ENCODE measurements at regions not wholly inside any gene's neighbourhood (a gene's known extent, or its start where the extent isn't known, plus 50 kb on each side); places are given as distances from the start of the nearest gene placed in this dataset.

DNA sequence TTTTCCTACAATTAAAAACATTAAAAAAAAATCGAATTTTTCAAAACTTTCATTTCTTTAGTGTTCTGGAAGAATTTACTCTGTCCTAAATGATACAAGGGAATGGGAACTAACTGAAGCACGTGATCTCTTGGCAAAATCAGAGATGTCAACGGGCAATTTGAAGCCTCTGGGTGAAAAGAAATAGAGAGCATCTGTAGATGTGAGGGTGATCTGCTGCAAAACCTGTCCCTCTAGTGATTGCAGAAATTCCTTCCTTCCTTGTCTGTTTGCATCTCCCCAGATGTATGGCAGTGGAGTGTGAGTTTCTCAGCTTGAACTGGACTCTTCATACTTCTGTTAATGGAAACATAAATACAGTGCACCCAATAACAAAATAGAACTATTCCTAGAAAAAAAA, 100.5 kb upstream of the S1PR1 start:
- H2AK5ac ChIP-seq (ENCODE audit: low read depth, low read length), result no peak overlapping the region
- H4K91ac ChIP-seq (ENCODE audit: low read depth, low read length, poor library complexity), result no peak overlapping the region
- no peak overlapping the region for H3K27ac ChIP-seq (replicated peaks; ENCODE audit: low read length)
- no peak overlapping the region for H2BK12ac ChIP-seq (ENCODE audit: low read length)
- WGBS, 2 donors (ENCODE audit: extremely low coverage in 2 of 2, insufficient read length in 2 of 2, insufficient replicate concordance in 1 of 2), result no CpG with 5 or more reads among the region's 3 CpGs
- no peak overlapping the region for H3K4me2 ChIP-seq (ENCODE audit: insufficient read depth, low read length, poor library complexity, severe bottlenecking)
- no peaks in the 10 kb centered on the region for H3K9me3 ChIP-seq (replicated peaks in 1 of 2; ENCODE audit: control insufficient read depth in 2 of 2, insufficient read depth in 1 of 2, low read depth in 1 of 2, low read length in 2 of 2)
- H3K4me1 ChIP-seq (ENCODE audit: control insufficient read depth in 2 of 2, insufficient read depth in 1 of 2, low read depth in 1 of 2, low read length in 2 of 2), result peaks cover under 1 to 9% of the 10 kb centered on the region in 2 donors
- H3K23ac ChIP-seq (ENCODE audit: low read depth, low read length, poor library complexity), result no peak overlapping the region
- H3K9ac ChIP-seq (ENCODE audit: low read depth, low read length, poor library complexity), result no peak overlapping the region
- H3K36me3 ChIP-seq (replicated peaks in 1 of 2; ENCODE audit: control insufficient read depth in 2 of 2, insufficient read depth in 2 of 2, low read length in 2 of 2), result no peaks in the 10 kb centered on the region
- H3K4ac ChIP-seq (ENCODE audit: low read length), result no peak overlapping the region
- H3K4me3 ChIP-seq (ENCODE audit: low read length in 2 of 2), result no peak overlapping the region
- no peaks in the 10 kb centered on the region for H3K79me1 ChIP-seq (ENCODE audit: low read depth, low read length)
- no peaks in the 10 kb centered on the region for H3K27me3 ChIP-seq (ENCODE audit: control insufficient read depth in 3 of 3, insufficient read depth in 3 of 3, low read depth in 1 of 3, low read length in 3 of 3)
- no peak for DNase-seq (ENCODE audit: low spot score)
- H4K8ac ChIP-seq (ENCODE audit: low read depth, low read length), result no peak overlapping the region
- no peak overlapping the region for H2BK15ac ChIP-seq (ENCODE audit: low read length)
- no peak overlapping the region for H2BK5ac ChIP-seq (ENCODE audit: low read length)
- no peak overlapping the region for H3K18ac ChIP-seq (ENCODE audit: low read length)
- H2BK120ac ChIP-seq (ENCODE audit: low read depth, low read length), result no peak overlapping the region
- H2AFZ ChIP-seq (ENCODE audit: low read length), result peak overlapping the region; percentile 65
- H3K14ac ChIP-seq (ENCODE audit: low read length), result no peak overlapping the region

DNA sequence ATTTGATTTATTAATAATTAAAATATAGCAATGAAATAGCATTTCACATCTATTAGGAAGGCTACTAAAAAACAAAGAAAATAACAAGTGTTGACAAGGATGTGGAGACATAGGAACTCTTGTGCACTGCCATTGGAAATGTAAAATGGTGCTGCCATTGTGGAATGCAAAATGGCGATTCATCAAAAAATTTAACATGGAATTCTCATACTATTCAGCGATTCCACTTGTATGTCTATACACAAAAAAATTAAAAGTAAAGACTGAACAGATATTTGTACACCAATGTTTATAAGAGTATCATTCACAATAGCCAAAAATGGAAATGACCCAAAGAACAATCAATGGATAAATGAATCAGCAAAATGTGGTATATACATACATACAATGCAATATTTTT, 101.3 kb upstream of the S1PR1 start:
- H2AFZ ChIP-seq (ENCODE audit: low read length), result no peak overlapping the region
- no peak overlapping the region for H3K4me2 ChIP-seq (ENCODE audit: insufficient read depth, low read length, poor library complexity, severe bottlenecking)
- peaks cover 2 to 9% of the 10 kb centered on the region in 2 donors for H3K4me1 ChIP-seq (ENCODE audit: control insufficient read depth in 2 of 2, insufficient read depth in 1 of 2, low read depth in 1 of 2, low read length in 2 of 2)
- no peaks in the 10 kb centered on the region for H3K9me3 ChIP-seq (replicated peaks in 1 of 2; ENCODE audit: control insufficient read depth in 2 of 2, insufficient read depth in 1 of 2, low read depth in 1 of 2, low read length in 2 of 2)
- no peak overlapping the region for H3K9ac ChIP-seq (ENCODE audit: low read depth, low read length, poor library complexity)
- H3K18ac ChIP-seq (ENCODE audit: low read length), result no peak overlapping the region
- no peak overlapping the region for H3K4ac ChIP-seq (ENCODE audit: low read length)
- no peak overlapping the region for H4K91ac ChIP-seq (ENCODE audit: low read depth, low read length, poor library complexity)
- DNase-seq (ENCODE audit: low spot score), result no peak
- no peak overlapping the region for H2BK120ac ChIP-seq (ENCODE audit: low read depth, low read length)
- no peak overlapping the region for H4K8ac ChIP-seq (ENCODE audit: low read depth, low read length)
- H3K27me3 ChIP-seq (ENCODE audit: control insufficient read depth in 3 of 3, insufficient read depth in 3 of 3, low read depth in 1 of 3, low read length in 3 of 3), result no peaks in the 10 kb centered on the region
- H3K23ac ChIP-seq (ENCODE audit: low read depth, low read length, poor library complexity), result no peak overlapping the region
- H3K36me3 ChIP-seq (replicated peaks in 1 of 2; ENCODE audit: control insufficient read depth in 2 of 2, insufficient read depth in 2 of 2, low read length in 2 of 2), result no peaks in the 10 kb centered on the region
- no peak overlapping the region for H2BK5ac ChIP-seq (ENCODE audit: low read length)
- no peak overlapping the region for H2AK5ac ChIP-seq (ENCODE audit: low read depth, low read length)
- H3K27ac ChIP-seq (replicated peaks; ENCODE audit: low read length), result no peak overlapping the region
- WGBS, 2 donors (ENCODE audit: extremely low coverage in 2 of 2, insufficient read length in 2 of 2, insufficient replicate concordance in 1 of 2), result no CpG with 5 or more reads among the region's 2 CpGs
- H3K4me3 ChIP-seq (ENCODE audit: low read length in 2 of 2), result no peak overlapping the region
- H3K14ac ChIP-seq (ENCODE audit: low read length), result no peak overlapping the region
- H2BK15ac ChIP-seq (ENCODE audit: low read length), result no peak overlapping the region
- H3K79me1 ChIP-seq (ENCODE audit: low read depth, low read length), result no peaks in the 10 kb centered on the region
- no peak overlapping the region for H2BK12ac ChIP-seq (ENCODE audit: low read length)

DNA sequence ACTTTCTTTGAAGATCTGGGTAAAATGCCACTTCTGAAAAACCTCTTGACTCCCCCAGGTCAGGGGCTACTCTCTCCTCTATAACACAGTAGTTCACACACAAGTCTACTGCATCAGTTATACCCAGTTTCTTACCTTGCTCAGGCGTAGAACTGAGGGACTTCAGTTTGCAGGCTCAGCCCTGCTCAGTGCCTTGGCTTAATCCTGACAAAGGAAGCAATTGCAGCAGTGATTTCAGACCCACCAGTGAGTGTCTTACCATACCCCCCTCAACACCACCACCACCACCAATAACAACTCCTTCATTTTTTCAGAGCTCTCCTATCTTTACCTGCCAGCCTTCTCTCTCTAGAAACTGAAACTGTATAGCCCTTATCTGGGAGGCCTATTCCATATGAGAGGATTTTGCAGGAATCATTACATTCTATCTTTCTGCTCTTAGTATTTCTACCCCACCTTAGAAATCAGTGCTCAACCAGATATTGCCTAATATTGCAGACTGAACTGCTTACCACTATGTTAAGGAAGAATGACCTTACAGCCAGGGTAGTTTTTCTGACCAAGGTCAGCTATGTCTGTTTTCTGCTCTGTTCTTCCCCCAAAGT, 105.5 kb upstream of the S1PR1 start:
- Histone ChIP-seq H3K14ac (ENCODE audit: low read length) (no peak overlapping the region), H2BK120ac (ENCODE audit: low read depth, low read length) (no peak overlapping the region), H3K36me3 (replicated peaks in 1 of 2; ENCODE audit: control insufficient read depth in 2 of 2, insufficient read depth in 2 of 2, low read length in 2 of 2) (no peaks in the 10 kb centered on the region), H3K4me3 (ENCODE audit: low read length in 2 of 2) (no peak overlapping the region), H3K18ac (ENCODE audit: low read length) (no peak overlapping the region), H3K4ac (ENCODE audit: low read length) (no peak overlapping the region), H2AK5ac (ENCODE audit: low read depth, low read length) (no peak overlapping the region), H2AFZ (ENCODE audit: low read length) (no peak overlapping the region), H3K9me3 (replicated peaks in 1 of 2; ENCODE audit: control insufficient read depth in 2 of 2, insufficient read depth in 1 of 2, low read depth in 1 of 2, low read length in 2 of 2) (no peaks in the 10 kb centered on the region), H3K4me1 (ENCODE audit: control insufficient read depth in 2 of 2, insufficient read depth in 1 of 2, low read depth in 1 of 2, low read length in 2 of 2) (peaks cover 3 to 10% of the 10 kb centered on the region in 2 donors), H2BK15ac (ENCODE audit: low read length) (no peak overlapping the region), H3K23ac (ENCODE audit: low read depth, low read length, poor library complexity) (no peak overlapping the region), H4K8ac (ENCODE audit: low read depth, low read length) (no peak overlapping the region), H4K91ac (ENCODE audit: low read depth, low read length, poor library complexity) (no peak overlapping the region), H2BK12ac (ENCODE audit: low read length) (no peak overlapping the region), H2BK5ac (ENCODE audit: low read length) (no peak overlapping the region), H3K27me3 (ENCODE audit: control insufficient read depth in 3 of 3, insufficient read depth in 3 of 3, low read depth in 1 of 3, low read length in 3 of 3) (no peaks in the 10 kb centered on the region), H3K79me1 (ENCODE audit: low read depth, low read length) (no peaks in the 10 kb centered on the region), H3K9ac (ENCODE audit: low read depth, low read length, poor library complexity) (no peak overlapping the region), H3K4me2 (ENCODE audit: insufficient read depth, low read length, poor library complexity, severe bottlenecking) (no peak overlapping the region), H3K27ac (replicated peaks; ENCODE audit: low read length) (no peak overlapping the region)
- no CpG with 5 or more reads among the region's 1 CpG for WGBS, 2 donors (ENCODE audit: extremely low coverage in 2 of 2, insufficient read length in 2 of 2, insufficient replicate concordance in 1 of 2)
- DNase-seq (ENCODE audit: low spot score), result no peak

DNA sequence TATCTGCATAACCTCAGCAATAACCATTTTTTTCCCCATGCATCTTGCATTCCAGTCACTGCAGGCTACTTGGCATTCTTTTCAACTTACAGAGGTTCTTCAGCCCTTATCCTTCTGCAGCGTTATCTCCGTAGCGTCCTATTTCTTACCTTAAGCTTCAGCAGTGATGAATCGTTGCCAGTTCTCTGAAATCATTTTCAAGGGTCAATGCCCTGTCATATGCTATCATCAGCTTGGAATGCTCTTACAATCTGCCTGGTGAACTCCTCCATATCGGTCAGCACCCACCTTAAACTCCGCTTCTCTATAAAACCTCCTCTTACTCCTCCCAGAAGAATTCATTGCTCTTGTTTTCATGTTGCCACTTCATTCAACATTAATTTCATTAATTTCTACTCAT, 105.1 kb upstream of the DPH5 start:
- Histone ChIP-seq H2BK12ac (ENCODE audit: low read length) (no peak overlapping the region), H4K8ac (ENCODE audit: low read depth, low read length) (no peak overlapping the region), H3K27ac (replicated peaks; ENCODE audit: low read length) (no peak overlapping the region), H2AFZ (ENCODE audit: low read length) (no peak overlapping the region), H4K91ac (ENCODE audit: low read depth, low read length, poor library complexity) (no peak overlapping the region), H3K36me3 (replicated peaks in 1 of 2; ENCODE audit: control insufficient read depth in 2 of 2, insufficient read depth in 2 of 2, low read length in 2 of 2) (no peaks in the 10 kb centered on the region), H3K4me2 (ENCODE audit: insufficient read depth, low read length, poor library complexity, severe bottlenecking) (no peak overlapping the region), H3K27me3 (ENCODE audit: control insufficient read depth in 3 of 3, insufficient read depth in 3 of 3, low read depth in 1 of 3, low read length in 3 of 3) (no peaks in the 10 kb centered on the region), H2AK5ac (ENCODE audit: low read depth, low read length) (no peak overlapping the region), H2BK15ac (ENCODE audit: low read length) (no peak overlapping the region), H2BK5ac (ENCODE audit: low read length) (no peak overlapping the region), H3K79me1 (ENCODE audit: low read depth, low read length) (no peaks in the 10 kb centered on the region), H3K23ac (ENCODE audit: low read depth, low read length, poor library complexity) (no peak overlapping the region), H3K9me3 (replicated peaks in 1 of 2; ENCODE audit: control insufficient read depth in 2 of 2, insufficient read depth in 1 of 2, low read depth in 1 of 2, low read length in 2 of 2) (no peaks in the 10 kb centered on the region), H3K18ac (ENCODE audit: low read length) (no peak overlapping the region), H3K9ac (ENCODE audit: low read depth, low read length, poor library complexity) (no peak overlapping the region), H3K14ac (ENCODE audit: low read length) (no peak overlapping the region), H3K4me3 (ENCODE audit: low read length in 2 of 2) (no peak overlapping the region), H3K4ac (ENCODE audit: low read length) (no peak overlapping the region), H2BK120ac (ENCODE audit: low read depth, low read length) (no peak overlapping the region), H3K4me1 (ENCODE audit: control insufficient read depth in 2 of 2, insufficient read depth in 1 of 2, low read depth in 1 of 2, low read length in 2 of 2) (peaks cover 3 to 6% of the 10 kb centered on the region in 2 donors)
- no CpG with 5 or more reads among the region's 6 CpGs for WGBS, 2 donors (ENCODE audit: extremely low coverage in 2 of 2, insufficient read length in 2 of 2, insufficient replicate concordance in 1 of 2)
- DNase-seq (ENCODE audit: low spot score), result no peak
